K562 (cell line): ENCODE measurements at regions not wholly inside any gene's neighbourhood (a gene's known extent, or its start where the extent isn't known, plus 50 kb on each side); places are given as distances from the start of the nearest gene placed in this dataset.

Source experiments
- ATAC-seq: fragments of 200-7000 bp; cut with Tn5 transposase; 3 replicates; pipeline ENCODE4 v1.9.1; 2020; ENCODE audit warnings: moderate library complexity
- BruUV-seq: library from RNA; stranded (reverse); fragments of 400-500 nt; replicated peaks from 2 replicates; lab custom pipeline; 2021; lab: Mats Ljungman, UMichigan
- CTCF ChIA-PET: fragments of 300-600 bp; formaldehyde crosslinking; extraction: SDS; loops from one replicate; lab custom pipeline; 2021; ENCODE audit warnings: low intra/inter-chr PET ratio; lab: Yijun Ruan, JAX
- POLR2A ChIA-PET: fragments of 300-600, 350-650 bp; sonication (Branson Sonifier 250); formaldehyde crosslinking; extraction: SDS; loops from one replicate; lab custom pipeline; 2021; ENCODE audit warnings: antibody characterized with exemption, inconsistent platforms; lab: Yijun Ruan, JAX
- DNase-seq, 4 experiments: peaks; one replicate each; pipeline versions ENCODE4 v3.0.0 to v3.0.0-alpha.2; 2011 to 2018; ENCODE audit warnings: low spot score in 3 of 4, mixed read lengths in 3 of 4; ENCODE audit errors: extremely low read depth in 1 of 4
- FAIRE-seq: peaks from 2 replicates; lab custom pipeline; 2011; peaks lifted over from hg19 to GRCh38; lab: Jason Lieb, UNC
- H2AFZ ChIP-seq: 2 replicates; pipeline ENCODE4 v1.6.0; 2011; ENCODE audit warnings: low read depth, low read length, control low read depth, inconsistent platforms
- H3K27ac ChIP-seq: fragments of 200-600 bp; 3 replicates; pipeline ENCODE4 v1.8.0; 2011; ENCODE audit warnings: low read depth, mild to moderate bottlenecking, control low read depth, inconsistent platforms, low read length, moderate library complexity, mixed read lengths; ENCODE audit errors: extremely low read depth
- H3K27me3 ChIP-seq, 2 experiments: fragments of 300-600 bp in 1 of 2; 2 replicates in 1 of 2; 3 replicates in 1 of 2; pipeline versions ENCODE4 v1.6.0 to v1.8.0; 2011; ENCODE audit warnings: inconsistent platforms in 2 of 2, low read length in 2 of 2, mild to moderate bottlenecking in 1 of 2, mixed read lengths in 1 of 2, moderate library complexity in 1 of 2; ENCODE audit not compliant: control insufficient read depth in 2 of 2, insufficient read depth in 2 of 2
- H3K36me3 ChIP-seq: fragments of 300-600 bp; 3 replicates; pipeline ENCODE4 v1.8.0; 2011; ENCODE audit warnings: mild to moderate bottlenecking, low read length, inconsistent platforms; ENCODE audit not compliant: control insufficient read depth, insufficient read depth
- H3K4me1 ChIP-seq, 2 experiments: fragments of 200-600 bp in 1 of 2; replicated peaks in 1 of 2; 2 replicates in 1 of 2; 3 replicates in 1 of 2; pipeline versions ENCODE4 v1.5.1 to v1.8.0; 2011; ENCODE audit warnings: inconsistent platforms in 2 of 2, low read length in 2 of 2, mild to moderate bottlenecking in 1 of 2, mixed read lengths in 1 of 2, moderate library complexity in 1 of 2; ENCODE audit not compliant: control insufficient read depth in 2 of 2, insufficient read depth in 2 of 2
- H3K4me2 ChIP-seq: 2 replicates; pipeline ENCODE4 v1.6.1; 2011; ENCODE audit warnings: low read length, control low read depth, inconsistent platforms, mixed read lengths; ENCODE audit not compliant: insufficient read depth
- H3K4me3 ChIP-seq: fragments of 200-600 bp; sonication (generic), shearing (Covaris generic); 2 replicates; pipeline ENCODE4 v1.5.1; 2016; ENCODE audit warnings: control low read depth, inconsistent platforms
- H3K79me2 ChIP-seq: fragments of 200-600 bp; 3 replicates; pipeline ENCODE4 v1.8.0; 2011; ENCODE audit warnings: low read length, inconsistent platforms; ENCODE audit not compliant: control insufficient read depth, insufficient read depth
- H3K9ac ChIP-seq, 2 experiments: 2 replicates each; pipeline versions ENCODE4 v1.6.0 to v1.6.1; 2011; ENCODE audit warnings: low read depth in 2 of 2, low read length in 2 of 2, control low read depth in 1 of 2, inconsistent platforms in 1 of 2, mild to moderate bottlenecking in 1 of 2, mixed read lengths in 1 of 2; ENCODE audit not compliant: insufficient read depth in 1 of 2
- H3K9me1 ChIP-seq: one replicate; pipeline ENCODE4 v1.6.0; 2011; ENCODE audit warnings: inconsistent platforms, mild to moderate bottlenecking, low read length, moderate library complexity; ENCODE audit not compliant: control insufficient read depth, insufficient read depth
- H3K9me3 ChIP-seq: replicated peaks from 2 replicates; pipeline ENCODE4 v1.5.1; 2011; ENCODE audit warnings: low read depth, low read length, inconsistent platforms; ENCODE audit not compliant: control insufficient read depth, insufficient read depth
- H4K20me1 ChIP-seq: replicated peaks from 2 replicates; pipeline ENCODE4 v1.6.1; 2011; ENCODE audit warnings: low read length, inconsistent platforms, mixed read lengths; ENCODE audit not compliant: control insufficient read depth, insufficient read depth
- CEBPG ChIP-seq, 3 experiments: fragments of 200-800 bp in 1 of 3; sonication (Bioruptor generic) in 1 of 3; sonication (generic) in 1 of 3; formaldehyde crosslinking in 1 of 3; IDR thresholded peaks in 2 of 3; conservative IDR thresholded peaks in 1 of 3; 2 replicates each; pipeline versions ENCODE4 v1.6.1 to v1.8.0; 2016 to 2022; ENCODE audit warnings: missing compliant biosample characterization in 2 of 3, missing genetic modification characterization in 2 of 3, mild to moderate bottlenecking in 1 of 3, missing genetic modification reagents in 1 of 3
- ETV5 ChIP-seq: sonication (generic); formaldehyde crosslinking; IDR thresholded peaks from 2 replicates; pipeline ENCODE4 v1.4.0; 2020; ENCODE audit warnings: low read depth, mild to moderate bottlenecking, missing genetic modification reagents
- HCFC1 ChIP-seq: IDR thresholded peaks from 2 replicates; pipeline ENCODE4 v1.6.1; 2012; ENCODE audit warnings: low read depth, low read length, improper control_type of control experiment
- NFE2 ChIP-seq: IDR thresholded peaks from 2 replicates; pipeline ENCODE4 v1.6.1; 2014; ENCODE audit warnings: antibody characterized with exemption, low read depth
- NFIC ChIP-seq: fragments of 450-650 bp; IDR thresholded peaks from 2 replicates; pipeline ENCODE4 v1.6.1; 2017; ENCODE audit warnings: mild to moderate bottlenecking, inconsistent platforms
- RBFOX2 ChIP-seq: fragments of 200-400 bp; formaldehyde crosslinking; IDR thresholded peaks from 2 replicates; pipeline ENCODE4 v1.6.1; 2017; ENCODE audit warnings: low read depth, mild to moderate bottlenecking, low read length, moderate library complexity
- RBM25 ChIP-seq: fragments of 200-400 bp; formaldehyde crosslinking; IDR thresholded peaks from 2 replicates; pipeline ENCODE4 v1.6.1; 2018; ENCODE audit warnings: low read length, low read depth, moderate library complexity; ENCODE audit not compliant: severe bottlenecking
- SPI1 ChIP-seq: IDR thresholded peaks from 2 replicates; pipeline ENCODE4 v1.6.1; 2011; ENCODE audit warnings: low read depth, low read length, control low read depth, borderline replicate concordance
- TBL1XR1 ChIP-seq, 2 experiments: IDR thresholded peaks; 2 replicates each; pipeline ENCODE4 v1.6.1; 2012; ENCODE audit warnings: improper control_type of control experiment in 2 of 2, low read length in 2 of 2, mild to moderate bottlenecking in 1 of 2
- WGBS: fragments of 100-300 bp; shearing (Covaris generic); methylation state at CpG from one replicate; pipeline ENCODE4 v1.1.6; 2016; ENCODE audit warnings: low coverage, mixed read lengths; ENCODE audit not compliant: insufficient coverage; ENCODE audit errors: missing lambda C conversion rate; 5-methylcytosine and 5-hydroxymethylcytosine counted together
- in situ Hi-C: fragments of 300-500 bp; cut with MboI; formaldehyde crosslinking; loops from 4 replicates; pipeline ENCODE4 v1.15.0; 2018; ENCODE audit warnings: inconsistent platforms, mixed read lengths
- intact Hi-C: fragments of 100-400 bp; cut with micrococcal nuclease; formaldehyde crosslinking; loops from 2 replicates; pipeline ENCODE4 v1.14.2; 2022

- no peak overlapping the region for H3K9ac ChIP-seq
- H2AFZ ChIP-seq: no peak overlapping the region
- no peak overlapping the region for H3K4me3 ChIP-seq
- no peaks in the 10 kb centered on the region for H4K20me1 ChIP-seq
- 0% methylated on average over 6 of the region's 6 CpGs for WGBS
- POLR2A ChIA-PET: no interaction called here
- H3K4me1 ChIP-seq: no peaks in the 10 kb centered on the region; a peak in 1 of 5 replicates
- H3K79me2 ChIP-seq: no peaks in the 10 kb centered on the region
- H3K27ac ChIP-seq: no peak overlapping the region
- no TSS peak for BruUV-seq
- in situ Hi-C loops: no loop called here
- no peaks in the 10 kb centered on the region for H3K36me3 ChIP-seq
- CTCF ChIA-PET: no interaction called here
- DNase-seq (no peak), FAIRE-seq (no peak), ATAC-seq (no peak)
- H3K9me3 ChIP-seq: no peaks in the 10 kb centered on the region
- TF ChIP-seq HCFC1 (no peak), RBM25 (peak; percentile 78)
- peaks cover 0 to 6% of the 10 kb centered on the region in 2 experiments; a peak in 2 of 5 replicates for H3K27me3 ChIP-seq
- intact Hi-C loops: no loop called here
- H3K9me1 ChIP-seq: no peaks in the 10 kb centered on the region
- no peak overlapping the region for H3K4me2 ChIP-seq
These were observed 446.5 kb upstream of the CDH5 start for GRCh38 chr16:65919986-65920376.

- Histone ChIP-seq H3K27me3 (peaks cover 0 to 6% of the 10 kb centered on the region in 2 experiments; a peak in 2 of 5 replicates), H3K36me3 (no peaks in the 10 kb centered on the region), H2AFZ (no peak overlapping the region), H4K20me1 (no peaks in the 10 kb centered on the region), H3K9me1 (no peaks in the 10 kb centered on the region), H3K4me3 (no peak overlapping the region), H3K27ac (no peak overlapping the region), H3K9me3 (no peaks in the 10 kb centered on the region), H3K9ac (no peak overlapping the region), H3K79me2 (no peaks in the 10 kb centered on the region), H3K4me2 (no peak overlapping the region), H3K4me1 (no peaks in the 10 kb centered on the region; a peak in 1 of 5 replicates)
- 14% methylated on average over 26 of the region's 27 CpGs for WGBS
- CTCF ChIA-PET: no interaction called here
- in situ Hi-C loops (no loop called here), intact Hi-C loops (no loop called here)
- BruUV-seq: no TSS peak
- no peak for ATAC-seq
- POLR2A ChIA-PET: interaction anchor here (1.2 kb wide), 1 partner anchor 9 kb away, joined by 4 read pairs; no protein-coding TSS in a partner anchor
- no peak for TF ChIP-seq SPI1
- no peak for TF ChIP-seq RBFOX2
- no peak for TF ChIP-seq CEBPG (CRISPR knock-in tag; IDR thresholded peaks at IDR 0.05)
- no peak for TF ChIP-seq CEBPG (tag; conservative IDR thresholded peaks at IDR 0.05 in 1 of 2, IDR thresholded peaks at IDR 0.05 in 1 of 2)
- no peak for TF ChIP-seq ETV5 (CRISPR knock-in tag)
- TF ChIP-seq TBL1XR1 (IDR thresholded peaks at IDR 0.05; ENCODE audit: low read length in 2 of 2): no peak
- peak; percentile 32; the same call in 1 of the 2 replicates for TF ChIP-seq NFIC
- no peak for TF ChIP-seq NFE2
- no peak for FAIRE-seq
- DNase-seq: no peak
These were observed 447.1 kb upstream of the CDH5 start for GRCh38 chr16:65919145-65919985.
